GM18868 (cell line): ENCODE measurements at regions not wholly inside any gene's neighbourhood (a gene's known extent, or its start where the extent isn't known, plus 50 kb on each side); places are given as distances from the start of the nearest gene placed in this dataset.

Experiments
- ATAC-seq: cut with Tn5 transposase; IDR thresholded peaks from one replicate; pipeline ENCODE4 v1.9.1; 2021; ENCODE audit warnings: mild to moderate bottlenecking, moderate library complexity; ENCODE audit not compliant: unreplicated experiment

DNA sequence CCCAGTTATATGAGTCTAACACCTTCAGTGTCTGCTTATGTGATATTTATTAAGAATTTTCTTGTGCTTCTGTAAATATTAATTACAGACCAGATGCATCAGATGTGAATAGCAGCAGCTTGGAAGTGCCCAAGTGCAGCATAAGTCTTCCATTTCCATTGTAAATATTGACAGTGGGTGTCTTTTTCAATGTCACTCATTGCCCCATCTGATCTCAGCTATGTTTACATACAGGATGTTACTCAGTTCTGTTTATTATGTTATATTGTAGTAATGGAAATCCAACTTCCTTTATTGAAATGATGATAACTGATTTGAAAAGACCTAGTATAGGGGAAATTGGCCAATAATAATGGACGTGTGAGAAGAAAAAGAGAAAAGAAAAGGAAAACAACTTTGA is 296.7 kb downstream of the SAMD5 start:
- no peak for ATAC-seq

DNA sequence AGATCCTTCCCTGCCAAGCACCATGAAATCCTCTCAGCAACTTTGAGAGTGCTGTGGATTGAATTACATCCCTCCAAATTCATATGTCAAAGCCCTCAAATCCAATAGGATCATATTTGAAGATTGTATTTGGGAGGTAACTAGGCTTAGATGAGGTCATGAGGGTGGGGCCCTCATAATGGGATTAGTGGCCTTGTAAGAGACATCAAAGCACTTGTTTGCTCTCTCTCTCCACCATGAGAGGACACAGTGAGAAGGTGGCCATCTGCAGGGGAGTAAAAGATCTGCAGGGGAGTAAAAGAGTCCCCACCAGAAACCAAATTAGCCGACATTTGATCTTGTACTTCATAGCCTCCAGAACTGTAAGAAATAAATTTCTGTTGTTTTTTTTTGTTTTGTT is 298.2 kb downstream of the SAMD5 start:
- ATAC-seq = no peak

DNA sequence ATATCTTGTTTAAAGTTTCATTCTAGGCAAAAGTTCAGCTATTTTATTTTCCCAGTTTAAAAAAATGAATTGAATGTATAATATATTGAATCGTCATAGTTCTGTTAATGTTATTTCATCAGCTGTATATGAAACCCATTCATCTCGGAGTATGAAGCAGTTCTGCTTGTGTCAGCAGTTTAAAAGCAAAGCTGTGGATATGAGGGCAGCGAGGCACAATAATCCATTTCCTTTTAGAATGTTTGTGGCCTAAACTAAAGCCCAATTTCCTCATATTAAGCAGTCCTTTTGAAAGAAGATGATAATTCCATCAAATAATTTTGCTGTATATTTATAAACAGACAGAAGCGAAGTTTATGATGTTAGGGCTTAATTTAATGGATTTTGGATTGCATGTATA is 300.1 kb downstream of the SAMD5 start:
- ATAC-seq = no peak

DNA sequence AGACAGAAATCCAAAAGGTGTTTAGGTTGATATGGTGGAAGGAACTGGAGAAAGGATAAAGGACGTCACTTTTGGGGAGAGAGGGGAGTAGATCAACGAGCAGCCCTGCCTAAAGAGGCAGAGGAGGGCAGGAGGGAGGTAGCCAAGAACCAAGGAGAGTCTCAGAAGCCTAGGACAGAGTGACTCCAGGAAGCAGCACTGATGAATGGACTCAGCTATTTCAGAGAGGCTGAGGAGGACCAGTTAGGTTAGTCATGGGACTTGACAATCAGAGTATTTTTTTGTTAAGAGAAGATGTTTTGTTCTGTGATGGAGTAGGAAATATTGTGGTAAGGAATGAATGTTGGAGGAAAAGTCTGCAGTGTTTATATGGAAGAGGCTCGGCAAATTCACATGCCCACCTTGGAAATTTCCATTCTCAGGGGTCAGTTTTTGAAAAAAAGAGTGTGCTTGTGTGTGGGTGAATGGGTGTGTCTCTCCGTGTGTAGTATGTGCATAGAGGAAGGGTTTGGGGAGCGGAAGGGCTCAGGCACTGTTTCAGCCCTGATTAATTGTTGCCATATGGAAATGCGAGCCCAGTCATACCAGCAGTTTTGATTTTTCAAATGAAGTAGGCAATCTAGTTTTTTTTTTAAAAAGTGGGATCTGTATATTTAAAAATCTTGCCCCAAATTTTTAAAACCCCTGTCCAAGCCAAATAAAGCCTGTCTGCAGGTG is 303.6 kb downstream of the SAMD5 start:
- no peak for ATAC-seq

DNA sequence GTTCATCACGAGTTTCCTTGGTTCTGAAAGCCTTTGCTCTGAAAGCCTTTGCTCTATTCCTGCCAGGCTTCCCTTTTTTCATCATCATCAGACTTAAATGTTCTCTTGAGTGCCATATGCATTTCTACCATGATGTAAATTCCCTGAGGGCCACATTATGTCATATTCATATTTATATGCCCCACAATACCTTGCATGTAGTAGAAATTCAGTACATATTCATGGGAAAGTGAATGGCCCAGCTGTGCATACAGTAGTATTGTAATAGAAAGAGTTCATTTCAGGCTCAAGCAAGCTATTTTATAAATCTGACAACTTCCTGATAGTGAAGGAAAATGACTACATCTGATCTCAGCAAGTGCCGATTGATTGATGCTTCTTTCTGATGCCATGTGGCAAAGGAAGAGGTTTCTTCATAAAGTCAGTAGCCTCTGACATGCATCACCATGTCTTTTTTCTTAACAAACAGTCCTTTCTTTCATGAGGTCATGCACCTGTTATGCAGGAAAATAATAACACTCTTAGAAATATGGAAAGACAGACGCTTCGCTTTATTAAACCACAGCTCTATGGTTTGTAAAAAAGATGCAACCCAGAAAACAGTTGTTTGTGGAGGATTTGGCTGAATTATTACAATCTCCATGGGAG is 308.7 kb downstream of the SAMD5 start:
- no peak for ATAC-seq

DNA sequence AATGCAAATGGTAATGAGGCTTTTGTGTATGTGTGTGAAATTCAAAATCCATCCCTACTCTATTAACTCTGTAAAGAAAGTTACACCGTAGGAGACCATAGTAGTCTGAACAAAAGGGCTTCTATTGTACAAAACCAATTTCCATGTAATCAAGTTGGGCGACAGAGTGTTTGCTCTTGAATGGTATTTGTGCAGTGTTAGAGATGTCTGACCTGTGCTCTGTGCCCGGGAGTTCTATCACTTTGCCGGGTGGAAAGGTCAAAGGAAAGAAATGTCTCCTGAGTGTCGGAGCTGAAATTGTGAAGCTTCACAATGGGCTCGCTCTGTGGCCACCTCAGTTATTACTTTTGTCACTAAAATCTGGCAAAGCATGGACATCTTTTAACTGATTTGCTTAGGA is 312.0 kb downstream of the SAMD5 start:
- no peak for ATAC-seq

DNA sequence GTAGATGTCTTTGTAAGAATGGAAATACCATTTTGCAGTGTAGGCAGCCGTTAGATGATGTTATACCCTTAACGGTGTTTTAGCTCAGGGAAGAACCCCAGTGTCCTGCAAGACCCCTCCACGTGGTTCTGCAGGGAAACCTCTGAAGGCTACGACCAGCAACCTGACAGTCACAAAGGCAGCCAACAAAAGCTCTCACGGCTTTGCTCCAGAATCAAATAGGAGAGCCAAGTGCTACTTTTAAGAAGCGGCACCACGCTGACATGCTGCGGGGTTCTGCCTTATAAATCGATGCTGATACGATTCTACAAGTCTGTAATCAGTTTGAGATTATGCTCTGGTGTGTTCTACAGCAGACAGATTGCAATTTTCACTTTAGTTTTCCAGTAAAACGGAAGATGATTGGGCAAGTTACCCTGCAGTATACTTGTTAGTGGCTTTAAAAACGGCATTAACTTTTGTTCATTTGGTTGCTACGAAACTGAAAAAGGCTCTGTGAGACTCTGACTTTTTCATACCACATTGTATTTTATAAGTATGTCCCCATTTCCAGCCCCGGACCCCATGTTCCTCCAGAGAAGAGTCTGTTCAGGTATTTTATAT is 312.9 kb downstream of the SAMD5 start:
- no peak for ATAC-seq

DNA sequence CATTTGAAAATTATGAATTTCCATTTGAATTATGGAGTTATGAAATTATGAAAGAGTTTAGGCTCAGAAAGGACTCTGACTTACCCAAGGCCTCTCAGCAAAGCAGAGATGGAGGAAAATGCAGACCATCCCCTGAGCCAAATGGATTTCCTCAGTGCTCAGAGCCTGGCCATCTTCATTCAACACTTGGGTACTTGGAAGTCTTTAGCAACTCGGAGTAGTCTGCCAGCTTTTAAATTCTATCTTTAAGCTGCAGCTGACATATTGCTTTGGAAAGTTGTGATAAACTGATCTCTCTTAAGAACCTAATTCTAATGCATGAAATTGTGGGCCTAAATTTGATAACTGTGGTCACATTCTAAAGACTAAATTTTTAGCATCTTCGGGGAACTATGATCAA is 315.4 kb downstream of the SAMD5 start:
- ATAC-seq = no peak

DNA sequence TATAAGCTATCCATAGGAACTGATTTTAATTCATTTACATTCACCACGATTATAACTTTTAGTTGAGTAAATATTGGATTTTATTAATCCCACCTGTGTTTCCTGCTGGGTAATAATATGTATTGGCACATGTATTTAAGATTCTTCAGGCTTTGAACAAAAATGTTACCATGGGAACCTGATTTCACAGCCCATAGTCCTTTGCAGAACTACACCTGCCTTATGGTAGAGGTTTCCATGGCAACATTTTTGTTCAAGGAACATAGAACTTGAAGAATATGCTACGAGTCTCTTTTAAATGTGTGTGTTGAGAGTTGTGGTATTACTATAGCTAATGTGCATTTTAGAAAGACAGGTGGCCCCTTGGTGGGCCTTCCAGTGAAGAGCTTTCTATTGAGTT is 317.4 kb downstream of the SAMD5 start:
- no peak for ATAC-seq

DNA sequence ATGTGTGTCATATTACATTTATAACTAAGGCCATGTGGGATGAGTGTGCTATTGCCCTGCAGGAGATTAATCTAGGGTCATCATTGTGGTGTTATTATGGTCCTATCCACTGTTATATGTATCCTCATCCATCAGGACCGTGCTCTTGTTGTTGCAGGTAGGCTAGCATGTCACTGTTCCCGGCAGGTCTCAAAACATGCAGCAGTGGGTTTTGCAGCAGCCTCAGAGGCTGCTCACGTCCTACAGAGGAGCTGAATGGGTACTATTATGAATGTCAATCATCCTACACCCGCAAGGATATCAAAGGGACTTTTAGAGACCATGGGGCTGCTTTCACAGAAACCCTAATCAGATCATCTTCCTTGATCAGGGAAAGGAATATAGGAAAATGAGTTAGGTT is 318.2 kb downstream of the SAMD5 start:
- no peak for ATAC-seq

DNA sequence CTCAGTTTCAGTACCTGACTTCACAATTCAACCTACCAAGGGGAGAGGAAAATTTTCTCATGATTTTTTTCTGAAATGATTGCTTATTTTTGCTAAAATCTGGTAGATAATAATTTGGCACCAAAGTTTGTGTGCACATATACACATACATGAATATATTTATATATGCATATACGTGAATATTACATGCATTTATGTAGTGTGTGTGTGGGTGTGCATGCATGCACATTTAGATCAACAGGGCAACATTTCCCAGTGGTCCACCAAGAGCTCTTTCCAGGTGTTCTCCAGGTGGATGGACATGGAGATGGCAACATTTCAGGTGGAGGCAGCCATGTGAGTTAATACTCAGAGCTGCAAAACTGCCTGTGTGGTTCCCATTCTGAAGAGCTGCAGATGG is 320.9 kb downstream of the SAMD5 start:
- no peak for ATAC-seq

DNA sequence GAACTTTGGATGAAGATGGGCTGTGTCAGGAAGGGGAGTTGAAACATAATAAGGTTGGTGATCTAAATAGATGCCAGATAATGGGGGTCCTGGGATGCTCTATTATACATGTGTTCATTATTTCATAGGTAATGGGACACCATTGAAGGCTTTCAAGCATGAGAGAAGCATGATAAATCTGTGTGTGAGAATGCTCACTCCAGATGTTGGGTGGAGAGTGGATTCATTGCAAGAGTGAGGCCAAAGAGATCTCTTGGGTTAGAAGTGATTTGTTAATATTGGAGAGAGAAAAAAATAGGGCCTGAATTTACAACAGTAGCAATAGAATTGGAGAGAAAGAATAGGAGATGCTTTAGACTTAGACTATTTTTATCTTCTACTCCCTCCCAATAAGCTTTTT is 321.3 kb downstream of the SAMD5 start:
- ATAC-seq = no peak

DNA sequence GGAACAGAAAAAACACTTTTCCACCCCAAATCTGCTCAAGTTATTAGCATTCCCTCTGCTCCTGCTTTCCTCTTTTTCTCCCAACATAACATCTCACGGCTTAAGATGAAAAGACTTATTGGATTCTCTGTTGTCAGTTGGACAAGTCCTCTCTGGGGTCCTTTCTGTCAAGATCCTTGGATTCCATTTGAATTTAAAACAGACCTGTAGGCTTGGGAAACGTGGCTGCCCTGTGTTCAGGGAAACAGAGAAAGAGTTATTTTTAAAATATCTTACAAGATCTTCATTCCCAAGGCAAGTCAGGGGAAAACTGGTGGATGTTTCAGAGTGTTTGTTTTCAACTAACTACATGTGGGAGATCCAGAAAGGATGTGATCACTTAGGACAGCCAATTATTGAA is 322.9 kb downstream of the SAMD5 start:
- no peak for ATAC-seq

DNA sequence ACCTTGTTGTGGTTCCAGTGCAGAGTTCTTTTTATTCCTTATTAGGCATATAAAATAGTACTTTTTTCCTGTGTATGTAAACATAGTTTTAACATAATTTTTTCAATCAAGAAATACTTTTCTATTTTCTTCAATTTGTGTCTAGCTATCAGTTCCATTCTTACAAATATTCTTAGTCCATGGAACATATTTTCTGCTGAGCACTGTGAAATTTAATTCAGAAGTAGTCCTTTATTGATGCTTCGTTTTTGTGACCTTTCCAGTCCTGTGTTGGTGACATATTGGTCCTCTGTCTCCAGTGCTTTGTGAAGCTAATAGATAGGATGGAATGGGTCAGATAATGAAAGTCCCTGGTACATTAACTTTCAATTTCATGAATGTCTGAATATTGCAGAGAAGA is 325.1 kb downstream of the SAMD5 start:
- ATAC-seq = no peak

DNA sequence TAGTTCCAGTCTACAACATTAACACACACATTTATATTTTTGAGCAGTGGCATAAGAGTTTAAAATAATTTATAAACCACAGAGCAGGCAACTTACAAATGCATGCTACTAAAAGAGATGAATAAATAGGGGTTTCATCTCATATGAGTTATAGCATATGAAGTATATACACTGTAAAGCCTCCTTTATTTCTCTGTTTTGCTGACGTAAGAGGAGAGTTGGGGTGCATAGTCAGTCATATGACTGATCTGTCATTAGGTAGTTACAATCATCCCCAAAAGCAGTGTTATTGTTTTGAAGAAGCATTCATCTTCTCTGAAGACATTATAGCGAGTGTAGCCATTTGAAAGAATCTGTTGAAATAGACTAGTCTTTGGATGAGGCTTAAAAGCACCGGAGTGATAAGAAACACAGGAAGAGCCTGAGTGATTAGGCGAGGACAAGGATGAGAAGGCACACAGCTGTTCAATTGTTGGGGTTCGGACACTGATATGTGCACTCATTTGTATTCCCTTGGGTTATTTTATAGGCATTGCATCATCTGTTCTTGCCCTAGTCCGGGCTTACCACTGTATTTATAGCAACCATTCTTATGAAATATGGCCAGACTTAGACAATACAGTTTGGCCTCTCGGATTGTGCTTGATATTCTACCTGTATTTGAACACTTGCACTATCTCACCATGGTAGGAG is 325.7 kb downstream of the SAMD5 start:
- no peak for ATAC-seq

DNA sequence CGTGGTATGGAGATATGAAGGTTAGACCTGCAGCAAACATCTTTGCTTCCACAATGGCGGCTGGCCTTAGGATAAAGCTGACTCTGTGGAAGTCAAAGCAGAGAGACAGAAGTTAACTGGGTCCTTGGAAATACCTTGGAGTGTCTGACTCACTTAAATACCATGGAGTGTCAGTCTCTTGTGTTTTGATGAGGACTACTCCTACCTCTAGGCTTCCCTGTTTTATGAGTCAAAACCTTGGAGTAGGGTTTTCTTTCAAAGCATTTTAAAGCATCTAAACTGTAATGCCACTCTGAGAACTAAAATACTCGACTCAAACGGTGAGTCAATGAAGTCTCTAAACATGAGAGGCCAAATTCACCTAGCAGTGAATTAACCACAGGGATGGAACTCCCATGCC is 329.1 kb downstream of the SAMD5 start:
- ATAC-seq = no peak

DNA sequence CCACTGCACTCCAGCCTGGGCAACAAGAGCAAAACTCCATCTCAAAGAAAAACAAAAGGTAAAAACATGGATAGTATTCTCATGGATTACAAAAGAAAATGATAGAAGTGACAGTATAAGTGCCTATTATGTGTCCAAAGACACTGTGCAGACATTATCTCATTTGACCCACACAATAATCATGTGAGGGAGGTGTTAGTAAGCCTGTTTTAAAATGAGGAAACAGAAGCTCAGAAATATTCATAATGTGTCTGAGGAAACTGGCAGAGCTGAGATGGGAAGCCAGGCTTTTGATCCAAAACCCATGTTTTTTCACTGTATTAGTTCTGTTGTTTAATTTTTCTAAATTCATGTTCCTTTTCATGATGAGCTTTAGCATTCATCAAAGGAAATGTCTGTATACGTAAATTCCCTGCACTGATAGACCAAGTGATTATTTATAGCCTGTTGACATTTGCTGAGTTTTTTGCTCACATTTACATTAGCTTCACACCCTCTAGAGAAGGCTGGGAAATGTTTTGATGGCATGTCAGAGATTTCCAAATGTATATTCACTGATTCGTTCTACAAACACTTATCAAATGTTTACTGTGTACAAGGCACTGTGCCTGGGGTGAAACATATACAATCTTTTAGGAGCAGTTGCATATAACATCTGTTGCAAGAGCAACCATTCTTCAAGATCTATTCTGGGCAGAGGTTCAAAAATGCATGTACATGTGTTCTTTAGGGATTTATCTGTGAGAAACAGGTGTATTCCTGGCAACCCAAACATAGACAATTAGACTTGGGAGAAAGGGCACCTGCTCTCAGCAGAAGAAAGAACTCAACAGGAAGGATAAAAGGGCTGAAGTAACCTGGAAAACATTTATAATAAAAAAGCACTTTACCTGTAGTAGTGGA is 331.5 kb downstream of the SAMD5 start:
- no peak for ATAC-seq

DNA sequence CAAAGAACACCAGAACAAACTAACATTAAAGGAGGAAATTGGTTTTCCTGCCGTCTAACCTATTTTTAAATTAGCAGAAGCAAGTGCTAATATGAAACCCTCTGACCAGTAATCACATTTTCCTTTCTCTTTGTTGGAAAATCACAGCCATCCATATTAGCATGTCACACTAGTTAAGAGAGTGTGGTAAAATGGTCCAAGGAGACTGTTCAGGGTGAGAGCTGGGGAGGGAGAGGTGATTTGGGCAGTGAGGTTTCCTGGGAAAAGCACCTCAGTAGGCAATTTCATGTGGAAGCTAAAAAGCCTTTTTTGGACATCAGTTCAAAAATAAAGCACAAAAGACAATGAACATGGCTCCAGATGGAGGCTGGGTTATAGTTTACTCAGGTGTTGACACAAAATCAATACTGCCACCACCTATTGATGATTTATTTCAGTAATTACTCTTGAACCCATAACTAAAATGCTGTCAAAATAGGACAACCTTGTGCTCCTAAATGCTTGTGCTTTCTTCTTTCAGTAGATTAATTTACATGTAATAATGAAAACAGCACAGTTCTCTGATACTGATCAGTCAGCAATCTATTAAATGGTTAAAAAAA is 333.2 kb downstream of the SAMD5 start:
- no peak for ATAC-seq

DNA sequence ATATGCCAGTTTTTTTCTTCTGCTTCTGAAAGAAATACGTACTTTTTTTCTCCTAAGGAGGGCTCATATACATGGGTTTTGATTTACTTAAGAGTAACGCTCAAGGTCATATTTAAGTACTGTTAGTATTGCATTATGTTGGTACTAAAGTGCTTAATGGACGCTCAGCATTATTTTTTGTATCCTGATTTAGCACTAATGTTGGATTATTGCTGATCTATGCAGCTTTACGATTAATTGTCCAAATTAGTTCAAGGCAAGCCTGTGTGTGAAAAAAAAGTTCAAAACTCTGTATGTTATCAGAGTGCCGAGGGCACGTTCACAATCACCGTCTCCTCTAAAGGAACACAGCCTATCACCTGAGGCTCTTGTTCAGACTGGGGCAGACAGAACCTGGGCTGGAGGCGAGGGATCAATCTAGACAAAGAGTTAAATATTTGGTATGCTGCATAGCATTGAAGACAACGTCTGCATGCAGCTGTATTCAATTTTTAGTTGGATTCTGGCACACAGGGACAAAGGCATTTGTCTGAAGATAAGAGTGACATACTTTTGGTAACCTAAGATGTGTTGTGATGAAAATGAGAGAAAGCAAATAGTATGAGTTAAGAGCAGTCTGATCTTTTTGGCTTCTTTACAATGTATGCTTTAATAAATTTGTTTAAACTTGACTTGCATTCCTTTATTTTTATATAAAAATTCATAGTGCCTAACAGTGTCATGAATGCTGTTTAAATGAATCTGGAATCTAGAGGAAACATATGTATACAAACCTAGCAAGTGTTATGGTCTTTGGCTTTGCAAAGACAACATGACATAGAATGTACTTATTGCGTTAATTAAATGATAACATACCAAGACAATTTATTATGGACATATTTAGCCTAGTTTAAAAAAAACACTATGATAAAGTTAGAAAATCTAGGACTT is 341.2 kb downstream of the SAMD5 start:
- ATAC-seq = no peak
